GM11168 (cell line): ENCODE measurements at regions not wholly inside any gene's neighbourhood (a gene's known extent, or its start where the extent isn't known, plus 50 kb on each side); places are given as distances from the start of the nearest gene placed in this dataset.

Experiments
- in situ Hi-C: fragments of 300-500 bp; cut with MboI; formaldehyde crosslinking; loops from one replicate; pipeline ENCODE4 v1.12.0; 2022; ENCODE audit warnings: low sequenced_read_pairs; ENCODE audit not compliant: unreplicated experiment

DNA sequence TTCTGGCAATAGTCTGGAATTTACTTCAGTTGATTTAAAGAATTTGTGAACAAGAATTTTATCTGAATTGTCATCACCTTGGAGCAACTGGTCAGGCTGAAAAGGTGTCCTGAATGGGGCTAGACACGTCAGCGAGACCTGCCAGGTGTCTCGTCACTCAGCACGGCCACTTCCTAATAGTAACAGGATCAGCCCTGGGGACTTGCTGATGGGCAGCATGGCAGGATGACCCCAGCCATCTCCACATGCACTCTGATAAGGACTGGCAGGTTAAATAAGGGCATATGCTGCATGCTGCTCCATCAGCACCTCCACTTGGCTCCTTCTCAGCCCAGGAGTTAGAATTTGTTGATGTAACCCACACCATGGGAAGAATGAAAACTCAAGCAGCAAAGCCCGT is 224.2 kb downstream of the FOXO1 start:
- in situ Hi-C loops: no loop called here

DNA sequence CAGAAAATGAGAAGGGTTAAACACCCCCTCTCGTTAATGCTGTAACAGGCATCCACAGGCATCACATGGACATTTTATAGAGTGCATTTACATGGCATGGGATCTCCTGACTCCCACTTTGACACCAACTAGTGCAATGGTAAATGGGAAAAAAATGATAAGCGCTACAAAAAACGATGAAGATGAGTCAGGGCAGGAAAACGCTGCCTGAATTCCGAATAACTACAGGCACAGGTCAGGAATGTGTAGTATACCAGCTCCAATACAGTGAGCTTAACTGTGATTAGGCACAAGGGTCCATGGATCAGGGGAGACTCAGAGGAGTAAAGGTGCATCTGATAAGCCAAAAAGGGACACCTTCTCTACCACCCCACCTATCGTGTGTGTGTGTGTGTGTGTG is 223.6 kb downstream of the FOXO1 start:
- in situ Hi-C loops: no loop called here

DNA sequence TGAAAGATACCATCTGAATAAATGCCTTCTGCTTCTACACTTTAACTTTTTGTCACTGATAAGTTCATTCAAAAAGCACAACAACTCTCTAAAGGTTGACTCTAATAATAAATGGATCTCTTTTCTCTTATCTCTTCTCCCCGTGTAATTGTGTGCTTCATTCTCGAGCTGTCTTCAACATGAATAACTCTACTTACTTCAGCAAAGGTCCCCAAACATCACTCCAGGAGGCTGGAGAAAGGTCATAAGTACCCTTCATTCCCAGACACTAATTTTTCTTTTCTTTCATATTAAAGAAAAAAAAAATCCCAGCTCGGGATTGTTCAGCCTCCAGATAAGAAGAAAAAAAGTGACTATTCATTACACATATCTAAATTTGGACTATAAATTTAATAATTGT is 222.2 kb downstream of the FOXO1 start:
- in situ Hi-C loops: no loop called here

DNA sequence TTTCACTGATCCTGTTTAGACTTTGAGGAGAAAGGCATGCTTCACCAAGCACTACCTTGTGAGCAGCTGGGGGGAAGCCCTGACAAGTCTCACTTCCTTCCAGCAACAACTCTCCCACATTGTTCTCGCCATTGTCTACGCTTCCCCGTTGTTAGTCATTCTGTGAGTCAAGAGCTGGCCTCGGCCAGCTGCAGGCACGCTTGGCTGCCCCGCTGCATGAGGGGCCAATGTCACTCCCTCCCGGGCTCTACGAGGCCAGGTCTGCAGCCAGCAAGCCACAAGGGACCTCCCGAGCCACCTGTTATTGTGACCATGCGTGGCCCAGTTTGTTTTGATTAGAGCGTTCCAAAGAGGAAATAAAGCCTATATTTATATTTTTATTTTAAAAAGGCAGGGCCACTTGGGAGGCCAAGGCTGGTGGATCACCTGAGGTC is 220.9 kb downstream of the FOXO1 start:
- in situ Hi-C loops: no loop called here

DNA sequence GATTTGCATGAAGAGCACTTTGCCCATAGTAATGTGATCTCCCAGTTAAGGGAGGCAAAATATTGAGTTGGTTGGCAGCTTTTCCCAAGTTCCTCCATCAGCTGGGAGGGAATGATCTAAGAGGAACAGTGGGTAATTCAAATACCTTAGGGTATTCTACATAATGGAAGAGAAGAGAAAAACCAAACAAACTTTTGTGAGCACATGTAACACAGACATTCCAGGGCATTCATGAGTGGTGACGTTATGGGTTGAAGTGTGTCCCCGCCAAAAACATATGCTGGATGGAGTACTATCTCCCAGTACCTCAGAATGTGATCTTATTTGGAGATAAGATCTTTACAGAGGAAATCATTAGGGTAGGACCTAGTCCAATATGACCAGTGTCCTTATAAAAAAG is 220.1 kb downstream of the FOXO1 start:
- in situ Hi-C loops: no loop called here

DNA sequence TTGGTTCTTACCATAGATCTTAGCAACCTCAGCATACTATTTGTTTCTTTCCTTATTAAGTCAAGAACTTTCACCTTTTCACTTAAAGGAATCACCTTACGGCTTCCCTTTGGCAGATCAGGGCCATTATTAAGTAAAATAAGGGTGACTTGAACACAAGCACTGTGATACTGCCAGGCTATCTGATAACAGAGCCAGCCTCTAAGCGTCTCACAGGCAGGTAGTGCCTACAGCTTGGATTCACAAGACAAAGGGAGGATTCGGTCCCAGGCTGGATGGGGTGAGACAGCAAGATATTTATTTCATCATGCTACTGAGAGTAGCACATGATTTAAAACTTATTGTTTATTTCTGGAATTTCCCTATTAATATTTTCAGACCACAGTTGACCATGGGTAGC is 218.6 kb downstream of the FOXO1 start:
- in situ Hi-C loops: no loop called here

DNA sequence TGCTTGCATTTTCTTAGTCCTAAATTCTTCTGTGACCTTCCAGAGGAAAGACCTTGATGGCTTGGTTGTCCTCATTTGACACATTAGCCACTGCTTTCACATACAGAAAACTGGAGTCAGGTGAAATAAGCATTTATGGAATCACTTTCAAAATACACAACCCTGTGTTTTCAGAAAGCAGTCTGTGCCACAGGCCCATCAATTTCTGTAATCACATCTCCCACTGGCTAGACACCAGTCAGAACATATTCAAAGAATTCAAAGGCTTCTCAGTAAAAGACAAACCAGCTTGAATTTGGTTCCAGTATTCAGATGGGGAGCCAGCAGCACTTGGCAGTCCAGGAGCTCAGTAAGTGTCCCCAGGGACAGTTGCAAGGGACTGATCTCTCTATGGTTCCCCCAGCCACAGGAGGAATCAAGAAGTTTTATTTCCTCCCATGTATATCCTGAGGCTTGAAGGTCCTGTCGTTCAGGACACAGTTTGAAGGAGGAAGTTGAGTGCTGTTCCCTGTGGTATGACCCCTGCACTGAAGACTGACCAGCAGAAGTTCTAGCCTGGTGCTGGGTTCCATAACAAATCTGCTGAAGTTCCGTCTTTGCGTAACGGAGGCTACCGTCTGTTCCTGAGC is 214.3 kb downstream of the FOXO1 start:
- in situ Hi-C loops: no loop called here

DNA sequence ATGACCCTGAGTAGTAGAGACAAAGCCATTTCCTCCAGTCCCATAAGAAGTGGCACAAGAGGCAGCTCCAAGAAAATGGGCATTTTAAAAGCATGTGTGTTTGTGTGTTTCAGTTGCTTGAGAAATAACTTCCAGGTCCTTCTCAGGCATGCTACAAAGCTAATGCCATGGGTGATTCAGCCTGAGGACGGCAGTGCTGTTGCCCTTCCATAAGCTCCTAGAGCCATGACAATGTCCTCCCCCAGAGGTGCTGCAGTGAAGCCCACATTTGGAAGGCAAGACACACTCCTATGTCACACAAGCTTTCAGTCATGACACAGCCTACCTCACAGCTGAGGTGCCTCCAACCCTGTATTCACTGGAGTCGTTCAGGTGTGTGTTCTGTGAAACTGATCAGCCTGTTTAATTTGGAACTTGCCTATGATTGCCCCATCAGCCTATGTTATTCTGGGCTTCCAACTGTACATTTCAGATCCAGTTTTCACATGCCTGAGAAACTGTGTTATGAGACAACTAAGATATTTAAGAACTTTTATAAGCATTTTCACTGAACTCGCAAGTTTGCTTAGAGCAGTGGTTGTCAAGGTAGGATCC is 213.6 kb downstream of the FOXO1 start:
- in situ Hi-C loops: no loop called here

DNA sequence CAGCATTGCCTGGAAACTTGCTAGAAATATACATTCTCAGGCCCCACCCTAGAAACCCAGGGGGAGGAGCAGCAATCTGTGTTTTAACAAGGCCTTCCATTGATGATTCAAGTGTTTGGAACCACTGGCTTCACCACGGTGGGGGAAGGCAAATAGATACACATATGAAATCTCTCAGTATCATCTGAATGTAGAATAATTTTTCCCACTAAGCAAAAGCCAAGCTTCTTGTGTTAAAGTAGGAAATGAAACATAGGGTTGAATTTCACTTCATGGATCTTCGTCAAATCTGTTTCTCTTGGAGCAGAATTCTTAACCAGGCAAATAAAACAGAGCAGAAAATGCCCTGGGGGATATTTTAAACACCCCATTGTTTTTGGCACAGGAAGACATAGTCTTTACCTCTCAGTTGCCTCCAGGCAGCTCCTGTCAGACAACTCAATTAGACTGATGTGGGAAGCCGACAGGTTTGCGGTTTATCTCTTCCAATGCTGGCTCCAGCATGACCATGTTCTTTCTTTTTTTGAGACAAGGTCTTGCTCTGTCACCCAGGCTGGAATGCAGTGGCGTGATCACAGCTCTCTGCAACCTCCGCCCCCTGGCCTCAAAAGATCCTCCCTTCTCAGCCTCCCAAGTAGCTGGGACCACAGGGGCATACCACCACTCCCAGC is 213.0 kb downstream of the FOXO1 start:
- in situ Hi-C loops: no loop called here

DNA sequence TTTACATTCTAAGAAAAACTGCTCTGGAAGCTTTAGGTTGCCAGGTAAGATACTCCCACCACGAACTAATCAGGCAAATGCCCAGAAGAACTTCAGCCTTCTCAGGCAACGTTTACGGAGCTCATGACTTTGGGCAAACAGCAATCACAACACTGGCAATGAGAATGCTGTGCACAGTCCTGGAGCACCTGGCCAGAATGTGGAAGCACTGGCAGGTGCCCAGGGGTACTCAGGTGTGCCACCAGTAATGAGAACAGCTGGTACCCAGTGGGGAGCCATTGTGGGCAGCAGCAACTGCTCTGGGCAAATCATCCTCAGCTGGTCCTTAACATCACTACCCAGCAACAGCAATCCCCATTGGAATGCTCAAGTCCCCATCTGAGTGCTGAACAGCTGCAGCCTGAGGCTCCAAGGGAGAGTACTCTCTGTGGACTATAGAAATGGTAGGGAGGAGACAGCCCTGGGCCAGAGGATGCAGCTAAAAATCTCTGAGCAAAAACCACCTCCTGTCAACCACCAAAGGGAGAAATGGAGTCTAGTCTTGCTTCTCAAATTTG is 210.0 kb downstream of the FOXO1 start:
- in situ Hi-C loops: no loop called here

DNA sequence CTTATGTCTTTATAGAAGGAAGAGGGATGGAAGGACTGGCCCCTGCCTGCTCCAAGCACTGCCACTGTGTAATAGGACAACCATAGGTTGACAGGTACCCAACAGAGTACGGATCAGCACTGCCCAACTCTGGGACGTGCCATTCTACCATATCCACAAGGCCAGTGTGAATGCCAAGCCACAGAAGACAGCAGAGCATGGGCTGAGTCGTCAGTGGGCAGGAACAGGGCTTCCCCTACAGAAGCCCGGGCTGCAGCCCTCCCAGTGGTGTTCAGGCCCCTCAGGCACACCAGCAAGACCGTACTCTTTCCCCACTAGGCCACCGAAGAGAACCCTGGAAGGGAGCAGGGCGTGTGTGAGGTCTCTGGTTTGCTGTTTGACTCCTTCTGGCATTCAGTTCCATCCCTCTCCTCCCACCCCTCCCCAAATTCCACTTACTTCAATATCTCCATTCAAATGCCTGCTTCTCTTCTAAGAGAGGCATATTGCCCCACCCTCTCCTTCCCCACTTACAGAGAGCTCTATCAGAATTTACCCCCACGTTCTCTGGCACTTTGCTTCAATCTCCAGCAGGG is 209.4 kb downstream of the FOXO1 start:
- in situ Hi-C loops: no loop called here

DNA sequence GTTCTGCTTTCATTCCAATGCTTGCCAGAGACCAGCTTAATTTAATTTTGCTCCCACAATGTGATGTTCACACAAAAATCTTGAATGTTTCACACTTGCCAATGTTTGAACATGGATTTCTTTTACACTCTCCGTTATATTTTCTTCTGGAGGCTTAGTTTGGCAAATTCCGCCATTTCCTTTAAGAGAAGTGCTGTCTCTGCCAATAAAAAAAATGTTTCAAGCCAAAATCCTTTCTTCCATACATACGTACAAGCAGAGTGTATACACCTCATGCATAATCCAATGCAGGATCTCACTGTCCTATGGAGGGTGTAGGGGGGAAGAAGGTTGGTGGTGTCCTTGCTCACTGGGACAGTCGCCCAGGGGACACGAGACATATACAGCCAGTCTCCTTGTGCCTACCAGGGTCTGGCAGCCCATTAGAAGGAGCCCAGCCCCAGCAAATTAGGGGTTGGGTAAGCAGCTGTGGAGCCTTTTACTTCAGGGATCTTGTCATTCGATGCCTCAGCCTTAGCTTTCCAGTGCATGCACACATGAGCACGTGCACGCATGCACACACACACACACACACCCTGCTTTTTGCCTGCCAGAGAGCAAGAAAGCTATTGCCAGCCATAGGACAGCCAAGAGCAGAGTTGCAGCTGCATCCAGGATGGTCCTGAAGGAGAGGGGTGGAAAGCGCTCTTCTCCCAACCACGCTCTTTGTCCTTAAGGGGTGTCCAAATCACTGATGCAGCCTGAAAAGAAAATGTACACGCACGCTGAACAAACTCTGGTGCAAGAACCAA is 208.3 kb downstream of the FOXO1 start:
- in situ Hi-C loops: no loop called here

DNA sequence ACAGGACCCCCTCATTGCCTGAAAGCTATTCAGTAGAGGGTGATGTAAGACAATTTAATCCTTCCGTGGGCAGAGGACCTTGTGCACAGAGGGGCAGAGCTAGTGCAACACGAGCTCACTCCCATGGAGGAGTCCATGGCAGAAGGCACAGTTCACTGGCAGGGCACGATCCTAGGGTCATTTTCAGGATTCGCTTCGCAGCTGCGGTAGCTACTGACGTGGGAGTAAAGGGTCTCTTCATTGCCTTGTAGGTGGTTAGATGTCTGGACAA is 207.8 kb downstream of the FOXO1 start:
- in situ Hi-C loops: no loop called here

DNA sequence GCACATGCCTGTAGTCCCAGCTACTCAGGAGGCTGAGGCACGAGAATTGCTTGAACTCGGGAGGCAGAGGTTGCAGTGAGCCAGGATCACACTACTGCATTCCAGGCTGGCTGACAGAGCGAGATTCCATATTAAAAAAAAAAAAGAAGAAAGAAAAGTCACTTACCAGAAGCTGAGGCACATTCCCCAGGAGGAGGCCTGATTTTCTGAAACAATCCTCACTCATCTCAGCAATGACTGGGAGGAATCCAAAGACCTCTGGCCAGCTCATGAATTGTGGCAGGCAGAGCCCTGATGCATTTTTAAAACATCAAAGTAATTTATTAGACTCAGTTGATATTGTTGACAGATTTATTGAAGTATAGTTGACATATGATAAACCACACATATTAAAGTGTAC is 206.3 kb downstream of the FOXO1 start:
- in situ Hi-C loops: no loop called here

DNA sequence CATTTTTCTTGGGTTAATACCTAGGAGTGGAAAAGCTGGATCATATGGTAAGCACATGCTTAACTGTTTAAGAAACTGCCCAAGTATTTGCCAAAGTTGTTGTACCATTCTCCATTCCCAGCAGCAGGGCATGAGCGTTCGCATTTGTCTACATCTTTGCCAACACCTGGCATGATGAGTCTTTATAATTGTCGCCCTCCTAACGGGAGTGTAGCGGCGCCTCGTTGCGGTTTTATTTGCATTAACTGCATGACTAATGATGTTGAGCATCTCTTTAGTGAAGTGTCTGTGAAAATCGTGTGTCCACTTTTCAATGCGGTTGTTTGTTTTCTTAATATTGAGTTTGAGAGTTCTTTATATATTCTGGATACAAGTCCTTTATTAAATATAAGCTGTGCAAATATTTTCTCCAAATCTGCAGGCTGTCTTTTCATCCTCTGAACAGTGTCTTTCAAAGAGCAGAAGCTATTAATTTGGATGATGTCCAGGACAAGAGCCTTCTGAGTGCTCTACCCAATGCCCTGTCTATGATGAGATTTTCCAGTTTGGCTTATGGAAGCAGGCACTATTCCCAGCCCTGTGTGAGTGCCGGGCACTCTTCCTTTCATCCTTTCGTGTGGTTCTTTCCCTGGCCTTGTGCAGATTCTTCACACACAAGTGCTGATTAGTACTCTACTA is 202.0 kb downstream of the FOXO1 start:
- in situ Hi-C loops: no loop called here

DNA sequence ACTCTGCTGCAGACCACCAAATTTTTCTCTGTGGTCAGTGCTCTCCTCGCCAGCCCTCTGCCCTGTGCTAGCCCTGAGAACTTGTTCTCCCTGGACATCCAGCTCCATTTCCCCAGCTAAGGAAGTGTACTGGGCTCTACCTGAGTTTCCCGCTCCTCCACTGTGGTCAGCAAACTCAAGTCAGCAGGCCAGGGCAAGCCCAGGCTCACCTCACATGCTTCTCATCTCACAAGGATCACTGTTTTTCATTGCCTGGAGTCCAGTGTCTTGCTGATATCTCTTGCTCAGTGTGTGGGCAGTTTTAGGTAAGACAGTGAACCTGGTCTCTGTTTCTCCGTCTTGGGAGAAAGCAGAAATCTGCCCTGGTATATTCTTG is 201.4 kb downstream of the FOXO1 start:
- in situ Hi-C loops: no loop called here

DNA sequence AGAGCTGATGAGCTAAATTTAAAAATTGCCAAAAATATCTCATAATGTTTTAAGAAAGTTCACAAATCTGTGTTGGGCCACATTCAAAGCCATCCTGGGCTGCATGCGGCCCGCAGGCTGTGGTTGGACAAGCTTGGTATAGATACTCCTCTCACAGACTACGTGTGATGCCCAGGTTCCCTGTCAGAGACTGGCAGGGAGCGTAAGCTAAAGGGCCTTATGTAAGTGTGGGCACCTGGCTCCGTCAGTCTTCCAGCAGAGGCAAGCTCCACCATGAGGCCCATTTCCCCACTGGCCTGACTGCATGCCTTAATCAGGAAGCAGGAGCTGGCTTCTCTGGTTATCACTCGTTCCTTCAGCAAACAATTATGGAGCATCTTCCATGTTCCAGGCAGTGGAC is 200.2 kb downstream of the FOXO1 start:
- in situ Hi-C loops: no loop called here

DNA sequence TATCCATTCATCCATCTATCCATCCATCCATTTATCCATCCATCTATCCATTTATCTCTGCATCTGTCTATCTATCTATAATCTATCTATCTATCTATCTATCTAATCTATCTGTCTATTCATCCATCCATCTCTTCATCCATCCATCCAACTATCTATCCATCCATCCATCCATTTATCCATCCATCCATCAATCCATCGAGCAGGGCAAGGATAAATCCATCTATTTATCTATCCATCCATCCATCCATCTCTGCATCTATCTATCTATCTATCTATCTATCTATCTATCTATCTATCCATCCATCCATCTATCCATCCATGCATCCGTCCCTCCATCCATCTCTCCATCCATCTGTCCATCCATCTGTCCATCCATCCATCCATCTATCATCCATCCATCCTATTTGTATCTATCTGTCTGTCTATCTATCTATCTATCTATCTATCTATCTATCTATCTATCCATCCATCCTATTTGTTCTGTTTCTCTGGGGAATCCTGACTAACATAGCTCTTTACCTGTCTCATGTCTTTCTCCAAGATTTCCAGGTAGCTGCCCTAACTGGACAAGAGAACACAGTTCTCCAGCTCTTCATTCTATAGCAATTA is 198.1 kb downstream of the FOXO1 start:
- in situ Hi-C loops: no loop called here

DNA sequence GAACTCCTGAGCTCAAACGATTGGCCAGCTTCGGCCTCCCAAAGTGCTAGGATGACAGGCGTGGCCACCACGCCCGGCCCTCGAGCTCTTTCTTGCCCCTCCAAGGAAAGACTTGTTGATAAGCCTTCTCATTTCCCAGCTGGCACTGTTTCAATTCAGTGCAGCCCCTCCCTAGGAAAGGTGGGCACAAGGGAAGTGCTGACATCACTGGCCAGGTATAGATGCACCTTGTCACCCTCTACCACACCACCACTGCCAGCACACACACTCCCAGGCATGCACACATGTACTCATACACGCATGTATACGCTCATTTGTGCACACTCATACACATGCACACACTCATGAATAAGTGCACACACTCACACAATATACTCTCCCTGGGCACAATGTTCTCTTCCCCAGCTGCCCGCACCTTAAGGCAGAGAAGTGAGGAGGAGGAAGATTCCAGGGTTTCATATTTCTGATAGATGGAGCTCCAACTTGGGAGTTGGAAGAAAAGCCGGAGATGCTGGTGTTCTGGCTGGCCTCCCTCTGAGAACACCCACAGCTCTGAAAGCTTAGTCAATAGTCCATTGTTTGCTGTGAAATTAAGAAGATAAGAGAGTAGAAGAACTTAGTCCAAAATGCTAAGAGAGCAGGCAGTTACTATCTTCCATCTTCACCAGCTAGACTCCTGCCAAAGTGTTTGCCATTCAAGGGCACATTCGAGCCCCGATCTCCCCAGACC is 196.7 kb downstream of the FOXO1 start:
- in situ Hi-C loops: no loop called here
